ENCODE measurements at regions not wholly inside any gene's neighbourhood (a gene's known extent, or its start where the extent isn't known, plus 50 kb on each side); places are given as distances from the start of the nearest gene placed in this dataset.
A peak's percentile ranks its signal among the peaks of the same experiment; 100 is the strongest.

GRCh38 chr10:56298941-56299340, 62.1 kb downstream of the ZWINT start:
- no peak overlapping the region for H3K27ac Mint-ChIP-seq
- no peaks in the 10 kb centered on the region for H3K9me3 Mint-ChIP-seq
- ATAC-seq (peak; percentile 77), DNase-seq (ENCODE audit: low spot score) (peak; percentile 63)
- CTCF ChIA-PET = interaction anchor here (0.6 kb wide), 1 partner anchor 670 kb away, joined by 3 read pairs; no protein-coding TSS in a partner anchor
- TF ChIP-seq KAT7 (CRISPR knock-in tag; IDR thresholded peaks at IDR 0.05; ENCODE audit: borderline replicate concordance) (no peak), OVOL2 (CRISPR knock-in tag; IDR thresholded peaks at IDR 0.05; ENCODE audit: borderline replicate concordance) (no peak), TCF7 (CRISPR knock-in tag; IDR thresholded peaks at IDR 0.05; ENCODE audit: low read depth) (no peak), EMX1 (CRISPR knock-in tag; IDR thresholded peaks at IDR 0.05) (no peak), ZNF396 (CRISPR knock-in tag; IDR thresholded peaks at IDR 0.05; ENCODE audit: borderline replicate concordance) (no peak), SP1 (CRISPR knock-in tag; conservative IDR thresholded peaks at IDR 0.05) (no peak), TP53 (CRISPR knock-in tag; IDR thresholded peaks at IDR 0.05) (no peak), E2F5 (CRISPR knock-in tag; IDR thresholded peaks at IDR 0.05) (no peak), HMGA2 (CRISPR knock-in tag; IDR thresholded peaks at IDR 0.05) (no peak), ARID4B (CRISPR knock-in tag; IDR thresholded peaks at IDR 0.05; ENCODE audit: borderline replicate concordance) (no peak), TEAD1 (CRISPR knock-in tag; IDR thresholded peaks at IDR 0.05) (no peak)
- TF ChIP-seq, protein P1, sequence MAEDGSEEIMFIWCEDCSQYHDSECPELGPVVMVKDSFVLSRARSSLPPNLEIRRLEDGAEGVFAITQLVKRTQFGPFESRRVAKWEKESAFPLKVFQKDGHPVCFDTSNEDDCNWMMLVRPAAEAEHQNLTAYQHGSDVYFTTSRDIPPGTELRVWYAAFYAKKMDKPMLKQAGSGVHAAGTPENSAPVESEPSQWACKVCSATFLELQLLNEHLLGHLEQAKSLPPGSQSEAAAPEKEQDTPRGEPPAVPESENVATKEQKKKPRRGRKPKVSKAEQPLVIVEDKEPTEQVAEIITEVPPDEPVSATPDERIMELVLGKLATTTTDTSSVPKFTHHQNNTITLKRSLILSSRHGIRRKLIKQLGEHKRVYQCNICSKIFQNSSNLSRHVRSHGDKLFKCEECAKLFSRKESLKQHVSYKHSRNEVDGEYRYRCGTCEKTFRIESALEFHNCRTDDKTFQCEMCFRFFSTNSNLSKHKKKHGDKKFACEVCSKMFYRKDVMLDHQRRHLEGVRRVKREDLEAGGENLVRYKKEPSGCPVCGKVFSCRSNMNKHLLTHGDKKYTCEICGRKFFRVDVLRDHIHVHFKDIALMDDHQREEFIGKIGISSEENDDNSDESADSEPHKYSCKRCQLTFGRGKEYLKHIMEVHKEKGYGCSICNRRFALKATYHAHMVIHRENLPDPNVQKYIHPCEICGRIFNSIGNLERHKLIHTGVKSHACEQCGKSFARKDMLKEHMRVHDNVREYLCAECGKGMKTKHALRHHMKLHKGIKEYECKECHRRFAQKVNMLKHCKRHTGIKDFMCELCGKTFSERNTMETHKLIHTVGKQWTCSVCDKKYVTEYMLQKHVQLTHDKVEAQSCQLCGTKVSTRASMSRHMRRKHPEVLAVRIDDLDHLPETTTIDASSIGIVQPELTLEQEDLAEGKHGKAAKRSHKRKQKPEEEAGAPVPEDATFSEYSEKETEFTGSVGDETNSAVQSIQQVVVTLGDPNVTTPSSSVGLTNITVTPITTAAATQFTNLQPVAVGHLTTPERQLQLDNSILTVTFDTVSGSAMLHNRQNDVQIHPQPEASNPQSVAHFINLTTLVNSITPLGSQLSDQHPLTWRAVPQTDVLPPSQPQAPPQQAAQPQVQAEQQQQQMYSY (CRISPR knock-in tag; IDR thresholded peaks at IDR 0.05) = no peak
- TF ChIP-seq, protein P2, sequence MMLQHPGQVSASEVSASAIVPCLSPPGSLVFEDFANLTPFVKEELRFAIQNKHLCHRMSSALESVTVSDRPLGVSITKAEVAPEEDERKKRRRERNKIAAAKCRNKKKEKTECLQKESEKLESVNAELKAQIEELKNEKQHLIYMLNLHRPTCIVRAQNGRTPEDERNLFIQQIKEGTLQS (CRISPR knock-in tag; conservative IDR thresholded peaks at IDR 0.05) = no peak
- TF ChIP-seq, protein P3, sequence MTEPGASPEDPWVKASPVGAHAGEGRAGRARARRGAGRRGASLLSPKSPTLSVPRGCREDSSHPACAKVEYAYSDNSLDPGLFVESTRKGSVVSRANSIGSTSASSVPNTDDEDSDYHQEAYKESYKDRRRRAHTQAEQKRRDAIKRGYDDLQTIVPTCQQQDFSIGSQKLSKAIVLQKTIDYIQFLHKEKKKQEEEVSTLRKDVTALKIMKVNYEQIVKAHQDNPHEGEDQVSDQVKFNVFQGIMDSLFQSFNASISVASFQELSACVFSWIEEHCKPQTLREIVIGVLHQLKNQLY (CRISPR knock-in tag; IDR thresholded peaks at IDR 0.05) = no peak
- POLR2A ChIA-PET = no interaction called here
- no peak overlapping the region for H3K4me3 Mint-ChIP-seq
- H3K27me3 Mint-ChIP-seq (ENCODE audit: low read depth) = no peaks in the 10 kb centered on the region
- peaks cover 8% of the 10 kb centered on the region; the same call in 1 of the 2 replicates for H3K4me1 Mint-ChIP-seq
- no peaks in the 10 kb centered on the region for H3K36me3 Mint-ChIP-seq

DNA sequence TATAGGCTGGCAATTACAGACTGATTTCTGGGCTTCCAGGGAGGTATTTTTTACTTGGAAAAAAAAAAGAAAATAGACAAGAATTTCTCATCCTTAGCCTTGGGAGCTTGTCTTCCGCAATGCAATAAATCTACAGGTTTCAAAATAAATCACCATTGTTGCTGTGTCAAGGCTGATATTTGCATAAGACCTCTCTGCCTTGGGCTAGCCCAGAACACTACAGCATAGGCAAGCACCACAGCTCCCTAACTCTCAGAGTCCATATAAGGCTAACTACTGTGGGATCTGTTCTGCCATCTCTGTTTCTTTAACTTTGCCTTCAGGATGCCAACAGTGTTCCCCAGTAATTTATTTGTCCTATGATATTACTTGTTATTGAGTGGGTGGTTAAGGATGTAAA, 64.4 kb downstream of the ZWINT start:
- H3K4me3 Mint-ChIP-seq = no peak overlapping the region
- POLR2A ChIA-PET = no interaction called here
- no peaks in the 10 kb centered on the region for H3K27me3 Mint-ChIP-seq (ENCODE audit: low read depth)
- CTCF ChIA-PET = no interaction called here
- no peaks in the 10 kb centered on the region for H3K36me3 Mint-ChIP-seq
- DNase-seq (ENCODE audit: low spot score) (no peak), ATAC-seq (peak; percentile 72)
- H3K4me1 Mint-ChIP-seq = peaks cover 8% of the 10 kb centered on the region; the same call in 1 of the 2 replicates
- no peak overlapping the region for H3K27ac Mint-ChIP-seq
- TF ChIP-seq TP53 (CRISPR knock-in tag; IDR thresholded peaks at IDR 0.05) = no peak
- TF ChIP-seq HMGA2 (CRISPR knock-in tag; IDR thresholded peaks at IDR 0.05) = no peak
- TF ChIP-seq ZNF219 (CRISPR knock-in tag; IDR thresholded peaks at IDR 0.05; ENCODE audit: borderline replicate concordance) = no peak
- no peak for TF ChIP-seq CBFB (CRISPR knock-in tag; IDR thresholded peaks at IDR 0.05; ENCODE audit: low read depth)
- TF ChIP-seq ZMAT4 (CRISPR knock-in tag; IDR thresholded peaks at IDR 0.05) = no peak
- no peak for TF ChIP-seq CTCF (IDR thresholded peaks at IDR 0.05)
- TF ChIP-seq, protein P4, sequence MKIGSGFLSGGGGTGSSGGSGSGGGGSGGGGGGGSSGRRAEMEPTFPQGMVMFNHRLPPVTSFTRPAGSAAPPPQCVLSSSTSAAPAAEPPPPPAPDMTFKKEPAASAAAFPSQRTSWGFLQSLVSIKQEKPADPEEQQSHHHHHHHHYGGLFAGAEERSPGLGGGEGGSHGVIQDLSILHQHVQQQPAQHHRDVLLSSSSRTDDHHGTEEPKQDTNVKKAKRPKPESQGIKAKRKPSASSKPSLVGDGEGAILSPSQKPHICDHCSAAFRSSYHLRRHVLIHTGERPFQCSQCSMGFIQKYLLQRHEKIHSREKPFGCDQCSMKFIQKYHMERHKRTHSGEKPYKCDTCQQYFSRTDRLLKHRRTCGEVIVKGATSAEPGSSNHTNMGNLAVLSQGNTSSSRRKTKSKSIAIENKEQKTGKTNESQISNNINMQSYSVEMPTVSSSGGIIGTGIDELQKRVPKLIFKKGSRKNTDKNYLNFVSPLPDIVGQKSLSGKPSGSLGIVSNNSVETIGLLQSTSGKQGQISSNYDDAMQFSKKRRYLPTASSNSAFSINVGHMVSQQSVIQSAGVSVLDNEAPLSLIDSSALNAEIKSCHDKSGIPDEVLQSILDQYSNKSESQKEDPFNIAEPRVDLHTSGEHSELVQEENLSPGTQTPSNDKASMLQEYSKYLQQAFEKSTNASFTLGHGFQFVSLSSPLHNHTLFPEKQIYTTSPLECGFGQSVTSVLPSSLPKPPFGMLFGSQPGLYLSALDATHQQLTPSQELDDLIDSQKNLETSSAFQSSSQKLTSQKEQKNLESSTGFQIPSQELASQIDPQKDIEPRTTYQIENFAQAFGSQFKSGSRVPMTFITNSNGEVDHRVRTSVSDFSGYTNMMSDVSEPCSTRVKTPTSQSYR (CRISPR knock-in tag; IDR thresholded peaks at IDR 0.05) = no peak
- TF ChIP-seq ZNF232 (CRISPR knock-in tag; IDR thresholded peaks at IDR 0.05) = no peak
- no peaks in the 10 kb centered on the region for H3K9me3 Mint-ChIP-seq

All from WTC11 (cell line).